Fibroblast of the aortic adventitia (primary cell): ENCODE measurements at regions not wholly inside any gene's neighbourhood (a gene's known extent, or its start where the extent isn't known, plus 50 kb on each side); places are given as distances from the start of the nearest gene placed in this dataset.

ENCODE experiments used
- DNase-seq: peaks from one replicate; pipeline ENCODE4 v3.0.0-alpha.2; 2010; ENCODE audit warnings: low read depth
- H3K4me3 ChIP-seq: 2 replicates; pipeline ENCODE4 v1.5.1; 2011; ENCODE audit warnings: low read depth, mild to moderate bottlenecking, control low read depth, low read length, moderate library complexity
- CTCF ChIP-seq: IDR thresholded peaks from 2 replicates; pipeline ENCODE4 v1.5.1; 2011; ENCODE audit warnings: mild to moderate bottlenecking, low read length, control low read depth, inconsistent platforms; ENCODE audit not compliant: insufficient read depth

- no peak for DNase-seq
- TF ChIP-seq CTCF = no peak
- no peak overlapping the region for H3K4me3 ChIP-seq
Observed at GRCh38 chr5:94028001-94028400, 286.6 kb upstream of the POU5F2 start.

GRCh38 chr5:94027145-94027544, 285.7 kb upstream of the POU5F2 start:
- H3K4me3 ChIP-seq = no peak overlapping the region
- no peak for TF ChIP-seq CTCF
- DNase-seq = no peak

GRCh38 chr5:94025788-94026473, 284.5 kb upstream of the POU5F2 start:
- no peak for TF ChIP-seq CTCF
- no peak for DNase-seq
- no peak overlapping the region for H3K4me3 ChIP-seq

GRCh38 chr5:94024620-94025019, 283.2 kb upstream of the POU5F2 start:
- no peak overlapping the region for H3K4me3 ChIP-seq
- no peak for TF ChIP-seq CTCF

GRCh38 chr5:94024101-94024500, 282.7 kb upstream of the POU5F2 start:
- TF ChIP-seq CTCF = no peak
- DNase-seq = peak; percentile 65
- no peak overlapping the region for H3K4me3 ChIP-seq

More at GRCh38 chr5:94024620-94025019, 283.2 kb upstream of the POU5F2 start:
- DNase-seq = no peak

- peak; percentile 46 for DNase-seq
- H3K4me3 ChIP-seq = no peak overlapping the region
- TF ChIP-seq CTCF = no peak
Observed at GRCh38 chr5:94021246-94021645, 279.8 kb upstream of the POU5F2 start.

GRCh38 chr5:94017579-94017978, 276.2 kb upstream of the POU5F2 start:
- no peak overlapping the region for H3K4me3 ChIP-seq
- peak; percentile 10 for DNase-seq
- no peak for TF ChIP-seq CTCF
